Glutamatergic neuron (in vitro differentiated cells): ENCODE measurements at regions not wholly inside any gene's neighbourhood (a gene's known extent, or its start where the extent isn't known, plus 50 kb on each side); places are given as distances from the start of the nearest gene placed in this dataset.
"Not testable (repeated sequence)": the region's sequence is repeated elsewhere in the genome, so short reads cannot be mapped to it uniquely, and the experiment has no call there.

Experiments used
- DNase-seq: peaks from one replicate; pipeline ENCODE4 v3.0.0; 2022
- H3K27ac Mint-ChIP-seq: one replicate; pipeline ENCODE4 v1.8.0; 2020; ENCODE audit warnings: mild to moderate bottlenecking, mixed read lengths, inconsistent platforms; ENCODE audit not compliant: unreplicated experiment
- H3K27me3 Mint-ChIP-seq: one replicate; pipeline ENCODE4 v1.8.0; 2020; ENCODE audit warnings: mild to moderate bottlenecking, moderate library complexity, mixed read lengths, inconsistent platforms; ENCODE audit not compliant: unreplicated experiment
- H3K36me3 Mint-ChIP-seq: one replicate; pipeline ENCODE4 v1.8.0; 2020; ENCODE audit warnings: mild to moderate bottlenecking, mixed read lengths, inconsistent platforms; ENCODE audit not compliant: unreplicated experiment
- H3K4me1 Mint-ChIP-seq: one replicate; pipeline ENCODE4 v1.8.0; 2020; ENCODE audit warnings: mild to moderate bottlenecking, low read depth, mixed read lengths, inconsistent platforms; ENCODE audit not compliant: unreplicated experiment
- H3K4me3 Mint-ChIP-seq: one replicate; pipeline ENCODE4 v1.8.0; 2020; ENCODE audit warnings: mild to moderate bottlenecking, mixed read lengths, inconsistent platforms; ENCODE audit not compliant: unreplicated experiment
- H3K9me3 Mint-ChIP-seq: one replicate; pipeline ENCODE4 v1.8.0; 2020; ENCODE audit warnings: mild to moderate bottlenecking, moderate library complexity, mixed read lengths, inconsistent platforms; ENCODE audit not compliant: unreplicated experiment
- CTCF ChIP-seq: fragments of 200-600 bp; sonication (generic); IDR thresholded peaks from one replicate; pipeline ENCODE4 v1.5.0; 2021; ENCODE audit not compliant: partially characterized antibody, unreplicated experiment

- Mint-ChIP-seq H3K36me3 (no peaks in the 10 kb centered on the region), H3K4me1 (no peaks in the 10 kb centered on the region), H3K27me3 (no peaks in the 10 kb centered on the region), H3K9me3 (no peaks in the 10 kb centered on the region), H3K4me3 (no peak overlapping the region), H3K27ac (no peak overlapping the region)
- no peak for TF ChIP-seq CTCF
- DNase-seq: no peak
These were observed 365.0 kb downstream of the KIF20B start for GRCh38 chr10:90066435-90066834.

- Mint-ChIP-seq H3K27me3 (no peaks in the 10 kb centered on the region), H3K9me3 (no peaks in the 10 kb centered on the region), H3K4me3 (no peak overlapping the region), H3K4me1 (no peaks in the 10 kb centered on the region), H3K36me3 (no peaks in the 10 kb centered on the region), H3K27ac (no peak overlapping the region)
- no peak for TF ChIP-seq CTCF
- no peak for DNase-seq
These were observed 374.6 kb downstream of the KIF20B start for GRCh38 chr10:90075995-90076394.

GRCh38 chr10:90079819-90080218 is 378.4 kb downstream of the KIF20B start:
- no peak for TF ChIP-seq CTCF
- Mint-ChIP-seq H3K9me3 (peaks cover 2% of the 10 kb centered on the region), H3K36me3 (no peaks in the 10 kb centered on the region), H3K4me3 (no peak overlapping the region), H3K27ac (no peak overlapping the region), H3K27me3 (peaks cover 3% of the 10 kb centered on the region), H3K4me1 (no peaks in the 10 kb centered on the region)
- DNase-seq: no peak

GRCh38 chr10:90086606-90087190 is 385.3 kb downstream of the KIF20B start:
- not testable (repeated sequence) for H3K36me3 Mint-ChIP-seq, H3K4me1 Mint-ChIP-seq, DNase-seq, H3K9me3 Mint-ChIP-seq, H3K27me3 Mint-ChIP-seq, H3K4me3 Mint-ChIP-seq, H3K27ac Mint-ChIP-seq

GRCh38 chr10:90087197-90088023 is 386.0 kb downstream of the KIF20B start:
- no peak overlapping the region for H3K4me3 Mint-ChIP-seq
- no peaks in the 10 kb centered on the region for H3K4me1 Mint-ChIP-seq
- H3K27me3 Mint-ChIP-seq: peaks cover 2% of the 10 kb centered on the region
- H3K36me3 Mint-ChIP-seq: no peaks in the 10 kb centered on the region
- no peak overlapping the region for H3K27ac Mint-ChIP-seq
- no peak for DNase-seq
- no peak for TF ChIP-seq CTCF
- H3K9me3 Mint-ChIP-seq: peaks cover 10% of the 10 kb centered on the region
